ENCODE measurements at regions not wholly inside any gene's neighbourhood (a gene's known extent, or its start where the extent isn't known, plus 50 kb on each side); places are given as distances from the start of the nearest gene placed in this dataset.

DNA sequence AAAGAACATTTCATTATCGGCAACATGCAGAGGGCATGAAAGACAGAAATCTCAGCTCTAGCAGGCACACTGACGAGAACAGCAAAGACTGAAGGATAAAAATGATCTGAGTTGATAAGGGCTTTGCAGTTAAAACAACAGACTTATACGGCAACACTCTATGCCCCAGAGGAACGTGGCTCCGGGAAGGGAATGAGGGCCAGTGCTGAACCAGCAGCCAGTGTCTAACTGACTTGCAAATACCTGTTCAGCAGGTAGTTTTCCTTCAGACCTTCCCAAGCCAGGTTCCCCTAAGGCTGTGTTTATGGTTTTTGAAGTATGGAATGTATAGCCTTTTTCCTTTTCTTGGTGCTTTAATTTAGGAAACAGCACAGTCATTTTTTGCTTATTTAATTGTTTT, 121.3 kb upstream of the CDH18 start:
- TF ChIP-seq CTCF (conservative IDR thresholded peaks at IDR 0.05) (no peak), ZFX (IDR thresholded peaks at IDR 0.05) (no peak)

Data from C4-2B (cell line).